T-helper 17 cell (primary cell): ENCODE measurements at regions not wholly inside any gene's neighbourhood (a gene's known extent, or its start where the extent isn't known, plus 50 kb on each side); places are given as distances from the start of the nearest gene placed in this dataset.
"Not testable (repeated sequence)": the region's sequence is repeated elsewhere in the genome, so short reads cannot be mapped to it uniquely, and the experiment has no call there.

Experiments
- ATAC-seq: fragments of 150-1000 bp; cut with Tn5 transposase; 2 replicates; pipeline ENCODE4 v1.10.0; 2021; ENCODE audit warnings: mild to moderate bottlenecking, moderate library complexity
- DNase-seq, 3 donors: peaks; one replicate each; pipeline versions ENCODE4 v3.0.0 to v3.0.0-alpha.2; 2020 to 2021
- H3K9me3 ChIP-seq: one replicate; pipeline ENCODE4 v1.7.0; 2013; ENCODE audit warnings: low read length, mild to moderate bottlenecking; ENCODE audit not compliant: control insufficient read depth, poor library complexity, severe bottlenecking
- H3K27ac Mint-ChIP-seq: one replicate; pipeline ENCODE4 v1.8.0; 2022; ENCODE audit warnings: mild to moderate bottlenecking, moderate library complexity, mixed read lengths
- H3K27me3 Mint-ChIP-seq: one replicate; pipeline ENCODE4 v1.8.0; 2022; ENCODE audit warnings: mixed read lengths
- H3K36me3 Mint-ChIP-seq: one replicate; pipeline ENCODE4 v1.8.0; 2022; ENCODE audit warnings: low read depth, mixed read lengths
- H3K4me1 Mint-ChIP-seq: one replicate; pipeline ENCODE4 v1.8.0; 2022; ENCODE audit warnings: mild to moderate bottlenecking, mixed read lengths
- H3K4me3 Mint-ChIP-seq: one replicate; pipeline ENCODE4 v1.8.0; 2022; ENCODE audit warnings: mild to moderate bottlenecking, moderate library complexity, mixed read lengths

DNA sequence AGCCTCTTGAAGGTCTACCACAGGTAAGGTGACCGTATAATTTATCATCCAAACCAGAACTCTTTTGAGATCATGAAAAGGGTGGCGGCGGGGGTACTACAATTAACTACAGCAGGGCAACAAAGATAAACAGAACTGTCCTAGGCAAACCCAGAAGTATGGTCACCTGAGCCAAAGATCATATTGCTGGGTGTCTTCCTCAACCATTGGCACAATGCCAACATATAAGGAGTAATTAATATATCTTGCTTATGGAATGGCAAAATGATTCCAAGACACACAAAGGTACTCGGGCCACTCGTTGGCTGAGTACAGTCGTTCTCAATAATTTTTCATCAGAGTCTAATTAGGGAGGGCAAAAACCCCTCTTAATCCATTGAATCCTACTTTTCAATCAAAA lies 273.3 kb downstream of the QDPR start:
- no peak for DNase-seq
- H3K4me3 Mint-ChIP-seq = no peak overlapping the region
- no peaks in the 10 kb centered on the region for H3K9me3 ChIP-seq
- no peak for ATAC-seq
- H3K4me1 Mint-ChIP-seq = no peaks in the 10 kb centered on the region
- no peaks in the 10 kb centered on the region for H3K36me3 Mint-ChIP-seq
- H3K27me3 Mint-ChIP-seq = peaks cover 8% of the 10 kb centered on the region
- H3K27ac Mint-ChIP-seq = no peak overlapping the region

DNA sequence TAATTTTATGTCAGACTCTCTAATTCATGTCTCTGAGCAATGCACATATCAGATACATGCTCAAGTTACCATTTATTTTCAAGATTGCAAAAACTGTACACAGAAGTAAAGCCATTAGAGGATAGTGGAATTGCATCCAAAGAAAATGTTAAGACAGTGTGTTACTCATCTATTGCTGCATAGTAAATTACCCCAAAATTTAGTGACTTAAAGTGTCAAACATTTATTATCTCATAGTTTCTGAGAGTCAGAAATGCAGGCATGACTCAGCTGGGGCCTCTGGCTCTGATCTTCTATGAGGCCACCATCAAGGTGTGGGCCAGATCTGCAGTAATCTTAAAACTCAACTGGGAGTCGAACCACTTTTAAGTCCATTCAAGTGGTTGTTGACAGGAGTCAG lies 275.2 kb downstream of the QDPR start:
- DNase-seq = no peak
- Mint-ChIP-seq H3K27ac (no peak overlapping the region), H3K27me3 (peaks cover 22% of the 10 kb centered on the region), H3K4me1 (no peaks in the 10 kb centered on the region), H3K4me3 (no peak overlapping the region), H3K36me3 (no peaks in the 10 kb centered on the region)
- no peaks in the 10 kb centered on the region for H3K9me3 ChIP-seq
- ATAC-seq = no peak

DNA sequence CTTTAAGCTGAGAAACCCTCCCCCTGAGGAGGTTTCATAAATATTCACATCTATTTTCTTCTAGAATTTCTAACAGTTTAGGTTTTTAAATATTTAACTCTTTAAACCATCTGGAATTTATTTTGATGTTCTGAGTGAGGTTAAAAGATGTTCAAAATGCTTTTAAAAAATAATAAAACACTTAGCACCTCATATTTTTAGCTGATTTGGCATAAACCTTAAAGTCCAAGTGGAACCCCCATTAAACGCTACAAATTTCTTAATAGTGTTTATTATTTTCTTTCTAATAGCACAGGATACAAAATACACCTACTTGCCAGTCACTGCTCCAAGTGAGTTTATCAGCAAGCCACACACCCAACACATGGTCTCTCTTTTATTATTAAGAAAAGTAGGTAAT lies 277.2 kb downstream of the QDPR start:
- ATAC-seq (no peak), DNase-seq (no peak)
- no peaks in the 10 kb centered on the region for H3K9me3 ChIP-seq
- no peak overlapping the region for H3K27ac Mint-ChIP-seq
- no peak overlapping the region for H3K4me3 Mint-ChIP-seq
- H3K36me3 Mint-ChIP-seq = no peaks in the 10 kb centered on the region
- H3K27me3 Mint-ChIP-seq = peaks cover 30% of the 10 kb centered on the region
- no peaks in the 10 kb centered on the region for H3K4me1 Mint-ChIP-seq

DNA sequence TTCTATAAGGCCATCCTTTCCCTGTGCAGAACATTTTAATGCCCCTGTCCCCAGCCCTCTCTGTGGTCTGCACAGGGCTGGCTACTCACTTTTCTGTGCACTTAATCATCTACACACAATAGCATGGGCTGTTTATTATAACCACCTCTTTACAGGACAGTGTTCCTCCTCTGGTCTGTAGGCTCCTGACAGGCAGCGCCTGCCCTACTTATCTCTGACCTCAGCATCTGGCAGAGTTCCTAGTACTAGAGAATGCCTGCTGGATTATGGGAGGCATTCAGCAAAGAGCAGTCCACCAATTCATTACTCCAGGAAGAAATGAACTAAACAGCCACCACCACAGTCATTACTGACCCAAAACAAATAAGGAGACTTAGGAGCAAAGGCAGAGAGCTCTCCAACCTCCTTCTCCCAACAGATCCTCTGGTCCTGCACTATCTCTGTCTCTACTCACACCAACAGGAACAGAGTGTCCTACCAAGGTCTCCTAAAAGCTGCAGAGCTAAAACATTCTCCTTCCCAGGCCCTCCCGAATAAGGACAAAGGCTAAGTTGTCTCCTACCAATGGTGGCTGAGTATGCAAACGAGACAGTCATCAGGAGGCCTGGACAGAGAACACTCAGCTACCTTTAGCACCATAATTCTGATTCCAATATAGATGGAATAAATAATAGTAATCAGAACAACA lies 279.2 kb downstream of the QDPR start:
- DNase-seq (no peak), ATAC-seq (no peak)
- no peaks in the 10 kb centered on the region for H3K9me3 ChIP-seq
- Mint-ChIP-seq H3K27ac (no peak overlapping the region), H3K27me3 (peaks cover 30% of the 10 kb centered on the region), H3K36me3 (no peaks in the 10 kb centered on the region), H3K4me1 (no peaks in the 10 kb centered on the region), H3K4me3 (no peak overlapping the region)

DNA sequence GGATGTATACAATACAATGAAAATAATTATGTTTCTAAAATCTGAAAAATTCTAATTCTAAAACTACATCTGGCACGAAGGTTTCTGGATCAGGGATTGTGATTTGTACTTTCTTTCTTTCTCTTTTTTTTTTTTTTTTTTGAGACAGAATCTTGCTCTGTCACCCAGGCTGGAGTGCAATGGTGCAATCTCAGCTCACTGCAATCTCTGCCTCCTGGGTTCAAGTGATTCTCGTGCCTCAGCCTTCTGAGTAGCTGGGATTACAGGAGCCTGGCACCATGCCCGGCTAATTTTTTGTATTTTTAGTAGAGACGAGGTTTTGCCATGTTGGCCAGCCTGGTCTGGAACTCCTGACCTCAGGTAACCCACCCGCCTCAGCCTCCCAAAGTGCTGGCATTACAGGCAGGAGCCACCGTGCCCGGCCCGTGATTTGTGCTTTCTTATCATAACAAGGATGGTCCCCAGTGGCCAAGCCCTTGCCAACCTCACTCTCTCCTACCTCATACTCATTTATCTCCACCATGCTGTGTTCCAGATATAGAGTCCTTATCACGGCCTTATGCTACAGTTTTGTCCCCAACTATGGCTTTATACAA lies 279.9 kb downstream of the QDPR start:
- DNase-seq, H3K4me3 Mint-ChIP-seq, ATAC-seq, H3K36me3 Mint-ChIP-seq, H3K27ac Mint-ChIP-seq, H3K4me1 Mint-ChIP-seq, H3K9me3 ChIP-seq: not testable (repeated sequence)
- peaks cover 26% of the 10 kb centered on the region for H3K27me3 Mint-ChIP-seq

DNA sequence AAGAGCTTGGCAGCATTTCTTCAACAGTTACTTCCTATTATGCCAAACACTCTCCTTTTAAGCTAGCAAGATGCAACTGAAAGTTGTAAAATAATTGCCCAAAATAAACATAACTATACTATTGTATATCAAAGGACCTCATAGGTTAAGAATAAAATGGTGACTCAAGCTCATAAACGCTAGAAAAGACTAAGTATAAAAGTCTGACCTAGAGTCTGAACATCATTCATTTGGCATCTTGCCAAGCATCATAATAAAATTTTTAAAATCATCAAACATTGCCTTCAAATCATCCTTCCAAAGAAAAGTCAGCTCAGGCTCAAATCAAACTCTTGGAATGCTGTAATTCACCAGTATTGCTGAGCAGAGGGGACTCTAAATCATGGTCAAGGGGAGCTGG lies 281.2 kb downstream of the QDPR start:
- H3K9me3 ChIP-seq = no peaks in the 10 kb centered on the region
- Mint-ChIP-seq H3K4me1 (no peaks in the 10 kb centered on the region), H3K27me3 (peaks cover 24% of the 10 kb centered on the region), H3K27ac (no peak overlapping the region), H3K36me3 (no peaks in the 10 kb centered on the region), H3K4me3 (no peak overlapping the region)
- ATAC-seq (no peak), DNase-seq (no peak)

DNA sequence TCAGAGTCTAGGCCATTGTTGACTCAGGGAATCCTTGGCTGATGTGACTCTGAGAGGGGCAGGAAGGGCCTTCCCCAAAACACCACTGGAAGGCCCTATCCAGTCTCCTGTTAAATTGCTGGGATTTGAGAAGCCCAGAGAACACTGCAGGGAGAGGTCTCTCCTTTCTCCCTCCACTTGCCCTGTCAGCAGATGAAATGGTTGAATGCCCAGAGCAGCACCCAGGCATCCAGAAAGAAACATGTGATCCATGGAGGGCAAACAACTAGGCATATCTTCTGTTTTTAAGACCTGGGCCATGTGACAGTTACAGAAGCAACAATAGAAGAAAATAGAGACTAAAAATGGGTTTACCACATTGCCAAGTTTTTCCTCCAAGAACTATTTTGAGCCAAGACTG lies 291.1 kb downstream of the QDPR start:
- H3K27ac Mint-ChIP-seq = no peak overlapping the region
- DNase-seq = no peak
- no peak for ATAC-seq
- no peaks in the 10 kb centered on the region for H3K36me3 Mint-ChIP-seq
- H3K4me3 Mint-ChIP-seq = no peak overlapping the region
- no peaks in the 10 kb centered on the region for H3K27me3 Mint-ChIP-seq
- H3K4me1 Mint-ChIP-seq = no peaks in the 10 kb centered on the region
- H3K9me3 ChIP-seq = no peaks in the 10 kb centered on the region

DNA sequence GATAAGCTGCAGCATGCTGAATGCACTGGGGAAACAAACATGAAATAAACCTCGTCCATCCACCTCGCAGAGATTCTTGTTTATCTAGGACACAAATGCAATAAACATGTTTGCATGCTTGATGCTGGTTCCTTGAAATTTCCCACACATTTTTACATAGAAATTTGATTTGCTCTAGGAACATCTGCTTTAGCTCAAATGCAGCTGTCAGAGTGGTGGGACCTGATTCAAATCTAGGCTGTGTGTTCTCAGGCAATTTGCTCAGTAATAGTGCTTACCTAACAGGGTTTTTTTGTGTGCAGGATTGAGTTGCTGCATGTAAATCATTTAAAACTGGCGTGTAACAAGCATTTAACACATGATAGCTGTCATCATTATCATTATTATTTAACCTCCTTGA lies 293.1 kb downstream of the QDPR start:
- no peaks in the 10 kb centered on the region for H3K36me3 Mint-ChIP-seq
- H3K27ac Mint-ChIP-seq = no peak overlapping the region
- H3K4me1 Mint-ChIP-seq = no peaks in the 10 kb centered on the region
- no peaks in the 10 kb centered on the region for H3K9me3 ChIP-seq
- H3K27me3 Mint-ChIP-seq = no peaks in the 10 kb centered on the region
- no peak for ATAC-seq
- H3K4me3 Mint-ChIP-seq = no peak overlapping the region
- DNase-seq = no peak

DNA sequence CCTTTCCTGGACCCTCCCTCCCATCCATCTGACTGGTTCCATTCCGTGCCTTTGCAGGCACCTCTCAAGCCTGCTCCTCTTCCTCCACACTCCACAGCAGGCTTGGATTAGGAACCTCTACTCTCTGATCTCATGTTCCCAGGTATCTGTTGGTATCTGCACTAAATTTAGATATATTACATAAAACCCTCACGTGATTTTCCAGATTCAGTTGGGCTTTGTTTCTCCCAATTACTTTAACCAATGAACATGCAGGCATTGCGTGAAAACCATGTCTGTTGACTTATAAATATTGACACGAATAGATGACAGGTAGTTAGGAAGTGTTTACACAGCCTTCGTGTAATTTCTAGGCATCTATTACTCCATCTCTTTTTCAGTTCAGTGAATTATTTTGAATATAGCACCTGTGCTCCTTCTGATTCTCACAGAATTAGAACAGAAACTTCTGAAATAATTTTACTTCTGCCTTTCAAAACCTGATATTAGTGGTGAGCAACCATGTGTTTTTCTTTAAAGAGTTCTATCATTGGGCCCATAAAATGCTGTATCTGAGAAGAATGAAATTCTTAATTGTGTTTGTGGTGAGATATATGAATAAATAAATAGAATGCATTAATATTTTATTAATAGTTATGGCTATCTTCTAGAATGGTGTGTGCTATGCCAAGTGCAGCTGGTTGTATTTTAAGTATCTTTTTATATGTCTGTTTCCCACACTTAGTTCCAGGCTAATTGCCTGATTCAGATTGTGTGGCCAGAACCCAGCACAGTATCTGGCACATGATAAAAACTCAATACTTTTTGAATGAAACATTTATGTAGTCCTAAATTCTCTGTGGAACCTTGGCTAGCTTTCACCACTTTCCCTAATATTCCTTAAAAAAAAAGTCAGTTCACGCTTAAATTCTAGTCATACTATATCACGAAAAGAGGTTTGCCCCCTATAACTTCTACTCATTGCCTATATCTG lies 304.8 kb downstream of the QDPR start:
- H3K9me3 ChIP-seq = no peaks in the 10 kb centered on the region
- Mint-ChIP-seq H3K4me1 (no peaks in the 10 kb centered on the region), H3K27ac (no peak overlapping the region), H3K27me3 (peaks cover 18% of the 10 kb centered on the region), H3K36me3 (no peaks in the 10 kb centered on the region), H3K4me3 (no peak overlapping the region)
- DNase-seq = no peak
- no peak for ATAC-seq

DNA sequence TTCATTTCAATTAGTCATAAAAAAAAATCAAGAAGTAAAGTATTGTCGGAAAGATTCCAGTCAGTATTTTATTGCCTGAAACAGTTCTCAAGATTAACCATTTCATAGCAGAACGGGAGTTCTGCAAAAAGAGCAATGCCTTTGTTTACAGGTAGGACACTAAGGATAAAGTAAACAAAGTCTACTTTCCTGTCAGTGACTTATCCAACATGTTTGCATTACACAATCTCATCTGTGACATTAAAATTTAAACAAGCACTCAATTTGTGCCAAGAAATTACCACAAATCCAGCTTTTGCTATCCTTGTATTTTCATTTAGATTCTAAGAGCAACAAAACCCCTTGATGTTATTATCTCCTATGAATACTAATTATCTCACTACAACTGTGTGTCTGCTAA lies 306.5 kb upstream of the LDB2 start:
- DNase-seq (no peak), ATAC-seq (no peak)
- Mint-ChIP-seq H3K4me1 (no peaks in the 10 kb centered on the region), H3K27ac (no peak overlapping the region), H3K4me3 (no peak overlapping the region), H3K27me3 (peaks cover 20% of the 10 kb centered on the region), H3K36me3 (no peaks in the 10 kb centered on the region)
- no peaks in the 10 kb centered on the region for H3K9me3 ChIP-seq

DNA sequence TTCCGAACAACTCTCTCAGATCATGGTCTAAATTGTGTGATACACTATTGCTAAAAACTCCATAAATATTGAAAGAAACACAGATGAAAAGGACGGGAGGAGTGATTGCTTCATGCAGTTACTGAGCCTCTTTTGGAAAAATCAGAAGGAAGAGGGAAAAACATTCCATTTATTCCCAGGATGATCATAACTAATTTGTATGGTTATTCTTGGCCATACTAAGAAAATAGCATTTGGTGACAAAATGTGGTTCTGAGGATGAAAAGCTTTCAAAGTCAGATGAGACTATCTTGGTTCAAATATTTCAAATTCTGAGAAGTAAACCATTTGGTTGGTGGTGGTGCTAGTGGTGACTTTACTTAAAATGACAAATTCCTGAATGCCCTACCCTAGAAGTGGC lies 305.4 kb upstream of the LDB2 start:
- Mint-ChIP-seq H3K27ac (no peak overlapping the region), H3K36me3 (no peaks in the 10 kb centered on the region), H3K4me3 (no peak overlapping the region), H3K4me1 (no peaks in the 10 kb centered on the region), H3K27me3 (peaks cover 23% of the 10 kb centered on the region)
- H3K9me3 ChIP-seq = no peaks in the 10 kb centered on the region
- DNase-seq = no peak
- ATAC-seq = no peak

DNA sequence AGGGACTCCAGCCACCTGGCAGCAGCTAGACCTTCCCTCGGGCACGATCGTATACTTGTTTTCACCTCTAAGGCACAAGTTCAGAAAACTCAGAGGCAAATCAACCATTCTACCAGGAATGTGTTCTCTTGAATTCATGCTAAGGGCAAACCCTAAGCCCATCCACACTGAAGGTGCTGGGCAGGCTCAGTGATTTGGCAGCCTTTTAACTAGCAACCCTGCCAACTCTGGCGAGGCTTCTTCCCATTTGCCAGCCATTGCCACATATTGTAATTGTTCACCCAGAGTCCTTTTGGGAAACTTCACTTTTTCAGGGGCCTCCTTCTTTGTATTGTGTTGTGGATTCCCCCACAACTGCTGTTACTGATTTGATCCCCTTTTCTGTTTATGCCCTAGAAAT lies 298.6 kb upstream of the LDB2 start:
- Mint-ChIP-seq H3K4me3 (no peak overlapping the region), H3K27ac (no peak overlapping the region), H3K36me3 (no peaks in the 10 kb centered on the region), H3K4me1 (no peaks in the 10 kb centered on the region), H3K27me3 (peaks cover 8% of the 10 kb centered on the region)
- DNase-seq (no peak), ATAC-seq (no peak)
- no peaks in the 10 kb centered on the region for H3K9me3 ChIP-seq

DNA sequence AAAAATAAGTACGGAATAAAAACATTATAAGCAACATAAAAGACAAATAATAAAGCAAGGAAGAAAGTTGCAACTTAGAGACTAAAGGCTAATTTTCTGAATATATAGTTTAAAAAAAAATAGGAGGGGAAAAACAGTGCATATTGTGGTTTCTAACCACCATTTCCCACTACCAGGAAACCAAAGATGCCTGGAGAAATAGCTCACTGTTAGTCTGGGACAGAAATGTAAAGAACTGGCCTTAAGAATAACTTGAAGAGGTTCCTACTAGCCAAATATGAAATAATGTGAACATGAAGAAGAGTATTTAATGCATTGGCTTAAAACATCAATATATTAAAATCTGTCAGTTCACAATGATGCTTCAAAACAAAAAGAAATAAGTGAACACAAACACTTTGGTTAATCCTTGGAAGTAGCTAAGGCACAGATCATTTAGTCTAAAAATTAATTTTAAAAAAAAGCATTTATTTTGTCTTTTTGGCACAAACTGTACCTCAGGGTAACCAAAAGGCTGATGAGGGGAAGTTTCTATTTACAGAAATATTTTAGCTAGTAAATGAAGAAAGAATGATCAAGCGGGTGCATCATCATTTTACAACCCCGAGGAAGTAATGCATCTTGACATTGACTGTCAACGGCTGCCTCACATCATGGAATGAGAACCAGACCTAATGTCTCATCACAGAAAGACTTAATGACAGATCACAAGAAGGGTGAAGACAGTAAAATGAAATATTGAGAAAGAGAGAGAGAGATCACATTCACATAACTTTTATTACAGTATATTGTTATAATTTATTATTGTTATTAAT lies 297.2 kb upstream of the LDB2 start:
- Mint-ChIP-seq H3K36me3 (no peaks in the 10 kb centered on the region), H3K27me3 (peaks cover 6% of the 10 kb centered on the region), H3K4me1 (no peaks in the 10 kb centered on the region), H3K27ac (no peak overlapping the region), H3K4me3 (no peak overlapping the region)
- no peaks in the 10 kb centered on the region for H3K9me3 ChIP-seq
- no peak for DNase-seq
- ATAC-seq = no peak
